ENCODE measurements at regions not wholly inside any gene's neighbourhood (a gene's known extent, or its start where the extent isn't known, plus 50 kb on each side); places are given as distances from the start of the nearest gene placed in this dataset.

- DNase-seq: no peak
Observed at GRCh38 chr7:16084875-16085274, 336.5 kb downstream of the CRPPA start.

GRCh38 chr7:16084370-16084769 is 337.0 kb downstream of the CRPPA start:
- DNase-seq: peak; percentile 31

- no peak for DNase-seq
Observed at GRCh38 chr7:16083931-16084330, 337.4 kb downstream of the CRPPA start.

GRCh38 chr7:16080131-16080530 is 341.2 kb downstream of the CRPPA start:
- no peak for DNase-seq

GRCh38 chr7:16079723-16080122 is 341.6 kb downstream of the CRPPA start:
- DNase-seq: no peak

- DNase-seq: peak; percentile 40
Observed at GRCh38 chr7:16078076-16078952, 343.0 kb downstream of the CRPPA start.

GRCh38 chr7:16071246-16071857 is 350.0 kb downstream of the CRPPA start:
- DNase-seq: peak; percentile 72

GRCh38 chr7:16070806-16071205 is 350.5 kb downstream of the CRPPA start:
- DNase-seq: no peak

GRCh38 chr7:16069998-16070397 is 351.3 kb downstream of the CRPPA start:
- no peak for DNase-seq

GRCh38 chr7:16068183-16068582 is 353.2 kb downstream of the CRPPA start:
- DNase-seq: no peak

GRCh38 chr7:16067711-16068110 is 353.6 kb downstream of the CRPPA start:
- peak; percentile 75 for DNase-seq

- DNase-seq: no peak
Observed at GRCh38 chr7:16066805-16067459, 354.4 kb downstream of the CRPPA start.

- no peak for DNase-seq
Observed at GRCh38 chr7:16065939-16066338, 355.4 kb downstream of the CRPPA start.

GRCh38 chr7:16063716-16064675 is 357.3 kb downstream of the CRPPA start:
- DNase-seq: no peak

- no peak for DNase-seq
Observed at GRCh38 chr7:16063221-16063620, 358.1 kb downstream of the CRPPA start.

- DNase-seq: no peak
Observed at GRCh38 chr7:16062269-16062668, 359.1 kb downstream of the CRPPA start.

- DNase-seq: no peak
Observed at GRCh38 chr7:16061630-16062029, 359.7 kb downstream of the CRPPA start.

- no peak for DNase-seq
Observed at GRCh38 chr7:16061011-16061410, 360.3 kb downstream of the CRPPA start.

GRCh38 chr7:16060502-16060901 is 360.8 kb downstream of the CRPPA start:
- DNase-seq: no peak

GRCh38 chr7:16055263-16055976 is 365.9 kb downstream of the CRPPA start:
- DNase-seq: no peak

- DNase-seq: no peak
Observed at GRCh38 chr7:16051561-16052255, 365.2 kb upstream of the MEOX2 start.
